ENCODE measurements at regions not wholly inside any gene's neighbourhood (a gene's known extent, or its start where the extent isn't known, plus 50 kb on each side); places are given as distances from the start of the nearest gene placed in this dataset.
"Not testable (repeated sequence)": the region's sequence is repeated elsewhere in the genome, so short reads cannot be mapped to it uniquely, and the experiment has no call there.

- CTCF ChIA-PET, result no interaction called here
- no peaks in the 10 kb centered on the region for H3K27me3 ChIP-seq (replicated peaks in 2 of 5; ENCODE audit: control insufficient read depth in 4 of 5, insufficient read depth in 5 of 5, low read length in 4 of 5)
- POLR2A ChIA-PET, result no interaction called here
- no peak overlapping the region for H3K27ac ChIP-seq (ENCODE audit: insufficient read depth in 1 of 2, low read depth in 1 of 2, low read length in 2 of 2, poor library complexity in 1 of 2, severe bottlenecking in 2 of 2)
- no peak overlapping the region for H3K4me3 ChIP-seq (ENCODE audit: control insufficient read depth in 1 of 7, extremely low read depth in 1 of 7, insufficient read depth in 4 of 7, low read depth in 2 of 7, low read length in 6 of 7)
- H3K36me3 ChIP-seq (ENCODE audit: control insufficient read depth in 4 of 4, insufficient read depth in 4 of 4, low read length in 3 of 4), result no peaks in the 10 kb centered on the region
- peaks cover 2 to 10% (median 4%) of the 10 kb centered on the region in 4 experiments for H3K4me1 ChIP-seq (ENCODE audit: control extremely low read depth in 1 of 4, control insufficient read depth in 4 of 4, insufficient read depth in 4 of 4, low read length in 3 of 4)
- peaks cover 0 to 2% (median 0%) of the 10 kb centered on the region in 5 experiments for H3K9me3 ChIP-seq (ENCODE audit: control extremely low read depth in 1 of 5, control insufficient read depth in 4 of 5, insufficient read depth in 2 of 5, low read depth in 1 of 5, low read length in 4 of 5)
- peak in 2 of 3 donors; percentile 22 to 59 for DNase-seq
- 75% methylated on average over 1 of the region's 4 CpGs for WGBS (ENCODE audit: insufficient coverage)
These were observed 124.4 kb upstream of the SP8 start for GRCh38 chr7:20911081-20911480.

GRCh38 chr7:20913853-20914252, 127.2 kb upstream of the SP8 start:
- POLR2A ChIA-PET, result no interaction called here
- H3K4me1 ChIP-seq (ENCODE audit: control extremely low read depth in 1 of 4, control insufficient read depth in 4 of 4, insufficient read depth in 4 of 4, low read length in 3 of 4), result peaks cover 2 to 8% (median 4%) of the 10 kb centered on the region in 4 experiments
- no peak overlapping the region for H3K27ac ChIP-seq (ENCODE audit: insufficient read depth in 1 of 2, low read depth in 1 of 2, low read length in 2 of 2, poor library complexity in 1 of 2, severe bottlenecking in 2 of 2)
- no peak for DNase-seq
- H3K36me3 ChIP-seq (ENCODE audit: control insufficient read depth in 4 of 4, insufficient read depth in 4 of 4, low read length in 3 of 4), result no peaks in the 10 kb centered on the region
- H3K27me3 ChIP-seq (replicated peaks in 2 of 5; ENCODE audit: control insufficient read depth in 4 of 5, insufficient read depth in 5 of 5, low read length in 4 of 5), result no peaks in the 10 kb centered on the region
- 30% methylated on average over 5 of the region's 9 CpGs for WGBS (ENCODE audit: insufficient coverage)
- H3K9me3 ChIP-seq (ENCODE audit: control extremely low read depth in 1 of 5, control insufficient read depth in 4 of 5, insufficient read depth in 2 of 5, low read depth in 1 of 5, low read length in 4 of 5), result peaks cover 0 to 2% (median 0%) of the 10 kb centered on the region in 5 experiments
- CTCF ChIA-PET, result no interaction called here
- no peak overlapping the region for H3K4me3 ChIP-seq (ENCODE audit: control insufficient read depth in 1 of 7, extremely low read depth in 1 of 7, insufficient read depth in 4 of 7, low read depth in 2 of 7, low read length in 6 of 7)

- CTCF ChIA-PET, result no interaction called here
- no peak for DNase-seq
- WGBS (ENCODE audit: insufficient coverage), result no CpG with 5 or more reads among the region's 1 CpG
- H3K27me3 ChIP-seq (replicated peaks in 2 of 5; ENCODE audit: control insufficient read depth in 4 of 5, insufficient read depth in 5 of 5, low read length in 4 of 5), result no peaks in the 10 kb centered on the region
- H3K9me3 ChIP-seq (ENCODE audit: control extremely low read depth in 1 of 5, control insufficient read depth in 4 of 5, insufficient read depth in 2 of 5, low read depth in 1 of 5, low read length in 4 of 5), result peaks cover 0 to 2% (median 0%) of the 10 kb centered on the region in 5 experiments
- H3K36me3 ChIP-seq (ENCODE audit: control insufficient read depth in 4 of 4, insufficient read depth in 4 of 4, low read length in 3 of 4), result no peaks in the 10 kb centered on the region
- no peak overlapping the region for H3K27ac ChIP-seq (ENCODE audit: insufficient read depth in 1 of 2, low read depth in 1 of 2, low read length in 2 of 2, poor library complexity in 1 of 2, severe bottlenecking in 2 of 2)
- POLR2A ChIA-PET, result no interaction called here
- peaks cover 0 to 3% (median 1%) of the 10 kb centered on the region in 4 experiments for H3K4me1 ChIP-seq (ENCODE audit: control extremely low read depth in 1 of 4, control insufficient read depth in 4 of 4, insufficient read depth in 4 of 4, low read length in 3 of 4)
- H3K4me3 ChIP-seq (ENCODE audit: control insufficient read depth in 1 of 7, extremely low read depth in 1 of 7, insufficient read depth in 4 of 7, low read depth in 2 of 7, low read length in 6 of 7), result no peak overlapping the region
These were observed 129.6 kb upstream of the SP8 start for GRCh38 chr7:20916311-20916710.

- H3K9me3 ChIP-seq (ENCODE audit: control extremely low read depth in 1 of 5, control insufficient read depth in 4 of 5, insufficient read depth in 2 of 5, low read depth in 1 of 5, low read length in 4 of 5), result no peaks in the 10 kb centered on the region
- 100% methylated on average over 1 of the region's 3 CpGs for WGBS (ENCODE audit: insufficient coverage)
- POLR2A ChIA-PET, result no interaction called here
- CTCF ChIA-PET, result no interaction called here
- H3K36me3 ChIP-seq (ENCODE audit: control insufficient read depth in 4 of 4, insufficient read depth in 4 of 4, low read length in 3 of 4), result no peaks in the 10 kb centered on the region
- no peak overlapping the region for H3K27ac ChIP-seq (ENCODE audit: insufficient read depth in 1 of 2, low read depth in 1 of 2, low read length in 2 of 2, poor library complexity in 1 of 2, severe bottlenecking in 2 of 2)
- no peak for DNase-seq
- H3K4me1 ChIP-seq (ENCODE audit: control extremely low read depth in 1 of 4, control insufficient read depth in 4 of 4, insufficient read depth in 4 of 4, low read length in 3 of 4), result peaks cover 0 to 3% (median 1%) of the 10 kb centered on the region in 4 experiments
- H3K27me3 ChIP-seq (replicated peaks in 2 of 5; ENCODE audit: control insufficient read depth in 4 of 5, insufficient read depth in 5 of 5, low read length in 4 of 5), result no peaks in the 10 kb centered on the region
- H3K4me3 ChIP-seq (ENCODE audit: control insufficient read depth in 1 of 7, extremely low read depth in 1 of 7, insufficient read depth in 4 of 7, low read depth in 2 of 7, low read length in 6 of 7), result no peak overlapping the region
These were observed 130.9 kb upstream of the SP8 start for GRCh38 chr7:20917603-20918002.

- ChIA-PET CTCF (no interaction called here), POLR2A (no interaction called here)
- DNase-seq, result no peak
- H3K4me3 ChIP-seq (ENCODE audit: control insufficient read depth in 1 of 7, extremely low read depth in 1 of 7, insufficient read depth in 4 of 7, low read depth in 2 of 7, low read length in 6 of 7), result no peak overlapping the region
- no peak overlapping the region for H3K27ac ChIP-seq (ENCODE audit: insufficient read depth in 1 of 2, low read depth in 1 of 2, low read length in 2 of 2, poor library complexity in 1 of 2, severe bottlenecking in 2 of 2)
- H3K4me1 ChIP-seq (ENCODE audit: control extremely low read depth in 1 of 4, control insufficient read depth in 4 of 4, insufficient read depth in 4 of 4, low read length in 3 of 4), result peaks cover 0 to 3% (median 1%) of the 10 kb centered on the region in 4 experiments
- H3K27me3 ChIP-seq (replicated peaks in 2 of 5; ENCODE audit: control insufficient read depth in 4 of 5, insufficient read depth in 5 of 5, low read length in 4 of 5), result no peaks in the 10 kb centered on the region
- H3K36me3 ChIP-seq (ENCODE audit: control insufficient read depth in 4 of 4, insufficient read depth in 4 of 4, low read length in 3 of 4), result no peaks in the 10 kb centered on the region
- H3K9me3 ChIP-seq (ENCODE audit: control extremely low read depth in 1 of 5, control insufficient read depth in 4 of 5, insufficient read depth in 2 of 5, low read depth in 1 of 5, low read length in 4 of 5), result no peaks in the 10 kb centered on the region
- no CpG with 5 or more reads among the region's 4 CpGs for WGBS (ENCODE audit: insufficient coverage)
These were observed 131.5 kb upstream of the SP8 start for GRCh38 chr7:20918156-20918555.

GRCh38 chr7:20927178-20927577, 140.5 kb upstream of the SP8 start:
- H3K4me3 ChIP-seq (ENCODE audit: control insufficient read depth in 1 of 7, extremely low read depth in 1 of 7, insufficient read depth in 4 of 7, low read depth in 2 of 7, low read length in 6 of 7); H3K27ac ChIP-seq (ENCODE audit: insufficient read depth in 1 of 2, low read depth in 1 of 2, low read length in 2 of 2, poor library complexity in 1 of 2, severe bottlenecking in 2 of 2); POLR2A ChIA-PET; DNase-seq; CTCF ChIA-PET; H3K9me3 ChIP-seq (ENCODE audit: control extremely low read depth in 1 of 5, control insufficient read depth in 4 of 5, insufficient read depth in 2 of 5, low read depth in 1 of 5, low read length in 4 of 5); H3K27me3 ChIP-seq (replicated peaks in 2 of 5; ENCODE audit: control insufficient read depth in 4 of 5, insufficient read depth in 5 of 5, low read length in 4 of 5); H3K36me3 ChIP-seq (ENCODE audit: control insufficient read depth in 4 of 4, insufficient read depth in 4 of 4, low read length in 3 of 4): not testable (repeated sequence)
- peaks cover 0 to 11% (median 6%) of the 10 kb centered on the region in 4 experiments for H3K4me1 ChIP-seq (ENCODE audit: control extremely low read depth in 1 of 4, control insufficient read depth in 4 of 4, insufficient read depth in 4 of 4, low read length in 3 of 4)

- peak overlapping the region in 1 of 2 experiments; percentile 29 for H3K27ac ChIP-seq (ENCODE audit: insufficient read depth in 1 of 2, low read depth in 1 of 2, low read length in 2 of 2, poor library complexity in 1 of 2, severe bottlenecking in 2 of 2)
- H3K9me3 ChIP-seq (ENCODE audit: control extremely low read depth in 1 of 5, control insufficient read depth in 4 of 5, insufficient read depth in 2 of 5, low read depth in 1 of 5, low read length in 4 of 5), result peaks cover 0 to 6% (median 0%) of the 10 kb centered on the region in 5 experiments
- no peak overlapping the region for H3K4me3 ChIP-seq (ENCODE audit: control insufficient read depth in 1 of 7, extremely low read depth in 1 of 7, insufficient read depth in 4 of 7, low read depth in 2 of 7, low read length in 6 of 7)
- no CpG with 5 or more reads among the region's 1 CpG for WGBS (ENCODE audit: insufficient coverage)
- peak; percentile 50 to 94 (median 84) for DNase-seq
- CTCF ChIA-PET, result no interaction called here
- peaks cover 0 to 11% (median 6%) of the 10 kb centered on the region in 4 experiments for H3K4me1 ChIP-seq (ENCODE audit: control extremely low read depth in 1 of 4, control insufficient read depth in 4 of 4, insufficient read depth in 4 of 4, low read length in 3 of 4)
- POLR2A ChIA-PET, result no interaction called here
- H3K36me3 ChIP-seq (ENCODE audit: control insufficient read depth in 4 of 4, insufficient read depth in 4 of 4, low read length in 3 of 4), result no peaks in the 10 kb centered on the region
- no peaks in the 10 kb centered on the region for H3K27me3 ChIP-seq (replicated peaks in 2 of 5; ENCODE audit: control insufficient read depth in 4 of 5, insufficient read depth in 5 of 5, low read length in 4 of 5)
These were observed 141.3 kb upstream of the SP8 start for GRCh38 chr7:20927976-20928375.
